Upper lobe of left lung (tissue), 4 donors: ENCODE measurements at regions not wholly inside any gene's neighbourhood (a gene's known extent, or its start where the extent isn't known, plus 50 kb on each side); places are given as distances from the start of the nearest gene placed in this dataset.

Experiments used
- EP300 ChIP-seq, 4 donors: sonication (generic); formaldehyde crosslinking; IDR thresholded peaks; one replicate each; pipeline ENCODE4 v1.5.1; 2017; ENCODE audit warnings: antibody characterized with exemption in 4 of 4, control low read depth in 2 of 4
- POLR2AphosphoS5 ChIP-seq, 2 donors: sonication (generic); formaldehyde crosslinking; IDR thresholded peaks; one replicate each; pipeline ENCODE4 v1.5.1; 2017; ENCODE audit warnings: antibody characterized with exemption in 2 of 2
- TF ChIP-seq, protein P1 (sequence below), 6 experiments: fragments of 450-650 bp in 4 of 6; fragments of 200-600 bp in 2 of 6; sonication (generic) in 2 of 6; IDR thresholded peaks; one replicate each; pipeline ENCODE4 v1.5.1; 2016 to 2019; ENCODE audit warnings: antibody characterized with exemption in 6 of 6

DNA sequence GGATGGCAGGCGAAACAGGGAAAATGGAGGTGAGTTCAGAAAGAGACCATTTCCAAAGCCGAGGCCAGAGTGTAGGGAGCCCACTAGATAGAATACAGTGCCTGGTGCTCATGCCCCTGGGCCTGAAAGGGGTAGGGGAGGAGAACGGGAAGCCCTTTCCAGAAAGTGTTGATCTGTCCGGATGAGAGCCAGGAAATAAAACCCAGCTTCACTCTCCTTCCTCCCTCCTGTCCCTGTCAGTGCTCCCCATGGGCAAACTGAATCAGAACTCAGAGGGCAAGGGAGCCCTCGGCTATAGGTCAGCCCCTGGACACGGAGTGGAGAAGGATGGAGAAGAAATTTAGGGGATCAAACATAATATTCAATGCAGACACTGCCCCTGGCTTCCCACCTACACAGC is 57.7 kb upstream of the RPL38 start:
- TF ChIP-seq, protein P1, sequence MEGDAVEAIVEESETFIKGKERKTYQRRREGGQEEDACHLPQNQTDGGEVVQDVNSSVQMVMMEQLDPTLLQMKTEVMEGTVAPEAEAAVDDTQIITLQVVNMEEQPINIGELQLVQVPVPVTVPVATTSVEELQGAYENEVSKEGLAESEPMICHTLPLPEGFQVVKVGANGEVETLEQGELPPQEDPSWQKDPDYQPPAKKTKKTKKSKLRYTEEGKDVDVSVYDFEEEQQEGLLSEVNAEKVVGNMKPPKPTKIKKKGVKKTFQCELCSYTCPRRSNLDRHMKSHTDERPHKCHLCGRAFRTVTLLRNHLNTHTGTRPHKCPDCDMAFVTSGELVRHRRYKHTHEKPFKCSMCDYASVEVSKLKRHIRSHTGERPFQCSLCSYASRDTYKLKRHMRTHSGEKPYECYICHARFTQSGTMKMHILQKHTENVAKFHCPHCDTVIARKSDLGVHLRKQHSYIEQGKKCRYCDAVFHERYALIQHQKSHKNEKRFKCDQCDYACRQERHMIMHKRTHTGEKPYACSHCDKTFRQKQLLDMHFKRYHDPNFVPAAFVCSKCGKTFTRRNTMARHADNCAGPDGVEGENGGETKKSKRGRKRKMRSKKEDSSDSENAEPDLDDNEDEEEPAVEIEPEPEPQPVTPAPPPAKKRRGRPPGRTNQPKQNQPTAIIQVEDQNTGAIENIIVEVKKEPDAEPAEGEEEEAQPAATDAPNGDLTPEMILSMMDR (IDR thresholded peaks at IDR 0.05) = no peak
- no peak for TF ChIP-seq EP300 (IDR thresholded peaks at IDR 0.05)
- TF ChIP-seq POLR2AphosphoS5 (IDR thresholded peaks at IDR 0.05) = no peak
